Ascending aorta (tissue), 2 donors: ENCODE measurements at regions not wholly inside any gene's neighbourhood (a gene's known extent, or its start where the extent isn't known, plus 50 kb on each side); places are given as distances from the start of the nearest gene placed in this dataset.

Experiments
- DNase-seq, 2 donors: peaks; one replicate each; pipeline ENCODE4 v3.0.0-alpha.2; 2019; ENCODE audit warnings: low spot score in 2 of 2
- H3K27ac ChIP-seq, 2 donors: fragments of 200-600 bp; sonication (generic); one replicate each; pipeline ENCODE4 v1.5.1; 2016 to 2017; ENCODE audit warnings: mild to moderate bottlenecking in 1 of 2
- H3K27me3 ChIP-seq: fragments of 200-600 bp; sonication (generic); one replicate; pipeline ENCODE4 v1.5.1; 2017
- H3K36me3 ChIP-seq, 2 donors: fragments of 200-600 bp; sonication (generic); one replicate each; pipeline ENCODE4 v1.5.1; 2016
- H3K4me1 ChIP-seq, 2 donors: fragments of 200-600 bp; sonication (generic); one replicate each; pipeline ENCODE4 v1.5.1; 2016 to 2017; ENCODE audit warnings: mild to moderate bottlenecking in 1 of 2
- H3K4me3 ChIP-seq, 2 donors: fragments of 200-600 bp; sonication (generic); one replicate each; pipeline ENCODE4 v1.5.1; 2016 to 2017; ENCODE audit warnings: mild to moderate bottlenecking in 1 of 2
- H3K9me3 ChIP-seq, 2 donors: fragments of 200-600 bp; sonication (generic); one replicate each; pipeline ENCODE4 v1.5.1; 2016
- intact Hi-C: fragments of 100-400 bp; cut with DNase I; formaldehyde crosslinking; loops from one replicate; pipeline ENCODE4 v1.15.1; 2023
- TF ChIP-seq, protein P1 (sequence below), 3 experiments: fragments of 200-600 bp in 2 of 3; fragments of 450-650 bp in 1 of 3; sonication (generic) in 2 of 3; IDR thresholded peaks; one replicate each; pipeline ENCODE4 v1.5.1; 2016 to 2019; ENCODE audit warnings: antibody characterized with exemption in 3 of 3, mild to moderate bottlenecking in 1 of 3, moderate library complexity in 1 of 3

DNA sequence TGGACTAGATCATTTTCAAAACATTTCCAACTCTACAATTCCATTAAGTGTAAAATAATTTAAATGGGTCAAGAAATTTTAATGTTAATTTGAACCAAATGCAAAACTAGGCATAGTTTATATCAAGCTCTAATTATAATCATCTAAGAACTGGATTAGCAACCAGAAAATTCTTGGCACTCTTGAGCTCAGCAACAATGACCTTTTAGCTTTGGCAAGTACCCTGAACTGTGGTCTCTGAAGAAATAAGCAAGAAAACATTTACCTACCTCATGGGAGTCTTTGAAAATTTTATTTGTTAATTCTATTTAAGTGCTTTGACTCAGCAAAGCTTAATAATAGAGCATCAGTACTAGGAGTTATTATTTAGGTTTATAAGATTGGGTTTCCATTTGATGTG is 313.2 kb downstream of the SATB2 start:
- no peak for DNase-seq
- intact Hi-C loops, result no loop called here
- no peaks in the 10 kb centered on the region for H3K4me1 ChIP-seq
- H3K9me3 ChIP-seq, result no peaks in the 10 kb centered on the region
- no peaks in the 10 kb centered on the region for H3K36me3 ChIP-seq
- no peak overlapping the region for H3K27ac ChIP-seq
- TF ChIP-seq, protein P1, sequence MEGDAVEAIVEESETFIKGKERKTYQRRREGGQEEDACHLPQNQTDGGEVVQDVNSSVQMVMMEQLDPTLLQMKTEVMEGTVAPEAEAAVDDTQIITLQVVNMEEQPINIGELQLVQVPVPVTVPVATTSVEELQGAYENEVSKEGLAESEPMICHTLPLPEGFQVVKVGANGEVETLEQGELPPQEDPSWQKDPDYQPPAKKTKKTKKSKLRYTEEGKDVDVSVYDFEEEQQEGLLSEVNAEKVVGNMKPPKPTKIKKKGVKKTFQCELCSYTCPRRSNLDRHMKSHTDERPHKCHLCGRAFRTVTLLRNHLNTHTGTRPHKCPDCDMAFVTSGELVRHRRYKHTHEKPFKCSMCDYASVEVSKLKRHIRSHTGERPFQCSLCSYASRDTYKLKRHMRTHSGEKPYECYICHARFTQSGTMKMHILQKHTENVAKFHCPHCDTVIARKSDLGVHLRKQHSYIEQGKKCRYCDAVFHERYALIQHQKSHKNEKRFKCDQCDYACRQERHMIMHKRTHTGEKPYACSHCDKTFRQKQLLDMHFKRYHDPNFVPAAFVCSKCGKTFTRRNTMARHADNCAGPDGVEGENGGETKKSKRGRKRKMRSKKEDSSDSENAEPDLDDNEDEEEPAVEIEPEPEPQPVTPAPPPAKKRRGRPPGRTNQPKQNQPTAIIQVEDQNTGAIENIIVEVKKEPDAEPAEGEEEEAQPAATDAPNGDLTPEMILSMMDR (IDR thresholded peaks at IDR 0.05), result no peak
- no peaks in the 10 kb centered on the region for H3K27me3 ChIP-seq
- H3K4me3 ChIP-seq, result no peak overlapping the region

DNA sequence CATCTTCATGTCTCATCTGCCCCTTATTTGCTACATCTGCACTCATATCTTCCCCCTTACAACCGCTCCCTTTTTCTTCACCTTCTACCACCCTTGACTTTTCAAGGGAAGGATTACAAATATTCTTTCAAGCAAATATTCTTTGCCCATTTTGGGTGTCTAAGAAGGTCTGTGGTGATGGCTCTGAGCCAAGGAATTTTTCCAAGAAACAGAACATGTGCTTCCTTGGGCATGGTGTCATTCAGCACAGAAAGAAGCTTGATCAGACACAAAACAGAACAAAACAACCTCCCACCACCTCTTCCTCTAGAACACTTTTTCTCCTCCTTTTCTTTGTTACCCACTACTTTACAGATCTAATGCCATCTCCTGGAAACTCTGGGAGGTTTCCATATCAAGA is 313.7 kb downstream of the SATB2 start:
- no peak overlapping the region for H3K27ac ChIP-seq
- H3K27me3 ChIP-seq, result no peaks in the 10 kb centered on the region
- H3K9me3 ChIP-seq, result no peaks in the 10 kb centered on the region
- no peak for DNase-seq
- no peaks in the 10 kb centered on the region for H3K4me1 ChIP-seq
- intact Hi-C loops, result no loop called here
- H3K4me3 ChIP-seq, result no peak overlapping the region
- no peaks in the 10 kb centered on the region for H3K36me3 ChIP-seq
- TF ChIP-seq, protein P1 (IDR thresholded peaks at IDR 0.05), result no peak

DNA sequence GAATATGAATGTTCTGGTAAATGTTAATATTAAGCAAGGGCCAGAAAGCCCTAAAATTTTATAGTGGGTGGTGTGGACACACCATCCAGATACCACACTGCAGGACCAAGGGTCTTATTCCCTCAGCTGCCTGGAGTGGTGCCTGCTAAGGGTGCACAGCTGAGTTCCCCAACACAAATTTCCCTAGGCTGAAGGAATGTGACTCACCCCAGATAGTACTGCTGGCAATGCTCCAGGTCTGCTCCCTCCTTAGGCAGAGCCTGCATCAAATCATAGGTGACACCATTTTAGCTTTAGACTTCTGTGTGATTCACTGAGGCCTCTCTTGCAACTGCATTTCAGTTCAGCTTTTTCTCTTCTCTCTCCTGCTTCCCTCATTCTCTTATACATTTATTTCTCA is 321.1 kb downstream of the SATB2 start:
- DNase-seq, result no peak
- no peaks in the 10 kb centered on the region for H3K9me3 ChIP-seq
- intact Hi-C loops, result no loop called here
- H3K36me3 ChIP-seq, result no peaks in the 10 kb centered on the region
- H3K4me1 ChIP-seq, result no peaks in the 10 kb centered on the region
- TF ChIP-seq, protein P1 (IDR thresholded peaks at IDR 0.05), result no peak
- H3K4me3 ChIP-seq, result no peak overlapping the region
- no peaks in the 10 kb centered on the region for H3K27me3 ChIP-seq
- no peak overlapping the region for H3K27ac ChIP-seq

DNA sequence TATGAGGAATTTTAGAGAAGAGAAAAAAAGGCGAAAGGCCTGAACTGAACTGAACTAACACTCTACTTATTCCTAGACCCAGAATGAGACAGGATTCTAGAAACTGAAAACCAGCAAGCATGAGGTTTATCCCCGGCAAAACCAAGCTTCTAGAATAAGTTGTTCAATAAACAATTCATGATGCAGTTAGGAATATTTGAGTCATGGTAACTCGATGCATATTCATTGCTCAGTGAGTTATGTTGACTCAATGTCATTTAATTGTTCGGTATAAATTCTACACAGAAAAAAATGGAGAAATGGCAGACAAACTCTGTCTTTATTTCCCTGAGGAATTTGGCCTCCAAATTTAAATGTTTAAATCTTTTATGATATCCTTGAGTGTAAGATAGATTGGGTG is 321.5 kb downstream of the SATB2 start:
- Histone ChIP-seq H3K4me1 (no peaks in the 10 kb centered on the region), H3K9me3 (no peaks in the 10 kb centered on the region), H3K36me3 (no peaks in the 10 kb centered on the region), H3K27me3 (no peaks in the 10 kb centered on the region), H3K4me3 (no peak overlapping the region), H3K27ac (no peak overlapping the region)
- TF ChIP-seq, protein P1 (IDR thresholded peaks at IDR 0.05), result no peak
- DNase-seq, result no peak
- intact Hi-C loops, result no loop called here

DNA sequence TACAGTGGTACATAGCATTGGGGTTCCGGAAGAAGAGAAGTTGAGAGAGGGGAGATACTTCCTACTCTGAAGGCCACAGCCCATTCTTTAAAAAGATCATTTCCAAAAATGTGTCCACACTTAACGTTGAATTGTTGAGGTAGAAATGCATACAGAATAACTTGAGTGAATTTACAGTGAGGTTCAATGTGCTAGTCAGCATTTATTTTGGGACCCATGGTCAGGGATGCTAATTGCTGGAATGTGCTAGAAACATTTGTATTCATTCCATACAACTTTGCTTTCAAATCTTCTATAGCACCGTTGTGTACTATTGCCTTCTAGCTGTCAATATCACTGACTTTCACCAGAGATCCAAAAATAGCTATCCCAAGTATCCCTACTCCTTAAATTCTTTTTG is 325.9 kb downstream of the SATB2 start:
- H3K36me3 ChIP-seq, result no peaks in the 10 kb centered on the region
- H3K27me3 ChIP-seq, result no peaks in the 10 kb centered on the region
- TF ChIP-seq, protein P1 (IDR thresholded peaks at IDR 0.05), result no peak
- no peaks in the 10 kb centered on the region for H3K9me3 ChIP-seq
- no peak for DNase-seq
- no peak overlapping the region for H3K4me3 ChIP-seq
- H3K4me1 ChIP-seq, result no peaks in the 10 kb centered on the region
- no peak overlapping the region for H3K27ac ChIP-seq
- intact Hi-C loops, result no loop called here

DNA sequence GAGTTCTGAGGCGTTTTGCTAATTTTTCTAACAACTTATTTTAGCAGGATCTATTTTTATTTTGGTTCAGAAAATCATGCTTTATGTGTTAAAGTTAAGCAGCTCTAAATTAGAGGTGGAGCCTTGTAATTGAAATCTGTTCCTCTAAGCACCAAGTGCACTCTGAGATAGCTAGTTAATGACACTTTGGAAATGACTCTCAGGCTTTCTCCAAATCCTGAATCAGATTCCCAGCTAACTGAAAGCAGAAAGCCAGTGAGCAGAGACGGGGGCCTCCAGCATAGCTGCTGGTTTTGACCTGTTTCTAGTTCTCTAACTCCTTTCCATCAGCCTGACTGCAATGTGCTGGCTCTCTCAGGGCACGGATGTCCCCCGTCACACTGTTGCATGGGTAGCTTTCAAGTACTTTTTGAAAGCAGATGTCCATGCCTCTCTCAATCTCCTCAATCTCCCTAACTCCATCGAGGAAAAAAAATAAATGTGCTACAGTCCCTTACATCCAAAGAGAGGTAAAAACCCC is 326.5 kb downstream of the SATB2 start:
- TF ChIP-seq, protein P1 (IDR thresholded peaks at IDR 0.05), result no peak
- no peak for DNase-seq
- Histone ChIP-seq H3K27ac (no peak overlapping the region), H3K27me3 (no peaks in the 10 kb centered on the region), H3K36me3 (no peaks in the 10 kb centered on the region), H3K4me3 (no peak overlapping the region), H3K4me1 (no peaks in the 10 kb centered on the region), H3K9me3 (no peaks in the 10 kb centered on the region)
- intact Hi-C loops, result no loop called here
